Karpas-422 (cell line): ENCODE measurements at regions not wholly inside any gene's neighbourhood (a gene's known extent, or its start where the extent isn't known, plus 50 kb on each side); places are given as distances from the start of the nearest gene placed in this dataset.

Source experiments
- DNase-seq: peaks from one replicate; pipeline ENCODE4 v3.0.0-alpha.2; 2015
- H2AFZ ChIP-seq: fragments of 200-600 bp; sonication (generic); 2 replicates; pipeline ENCODE4 v1.6.1; 2014; ENCODE audit warnings: antibody characterized with exemption, low read length, mixed read lengths
- H3K27ac ChIP-seq: fragments of 200-600 bp; sonication (generic); 2 replicates; pipeline ENCODE4 v1.5.1; 2014; ENCODE audit warnings: mild to moderate bottlenecking, low read length, moderate library complexity
- H3K27me3 ChIP-seq: fragments of 200-600 bp; sonication (generic); 2 replicates; pipeline ENCODE4 v1.6.1; 2014; ENCODE audit warnings: low read length, mixed read lengths
- H3K36me3 ChIP-seq: fragments of 200-600 bp; sonication (generic); 2 replicates; pipeline ENCODE4 v1.6.1; 2014; ENCODE audit warnings: low read length, mixed read lengths; ENCODE audit not compliant: insufficient read depth
- H3K4me1 ChIP-seq: fragments of 200-600 bp; sonication (generic); 2 replicates; pipeline ENCODE4 v1.6.1; 2014; ENCODE audit warnings: mild to moderate bottlenecking, low read length, mixed read lengths
- H3K4me2 ChIP-seq: fragments of 200-600 bp; sonication (generic); 2 replicates; pipeline ENCODE4 v1.6.1; 2014; ENCODE audit warnings: low read length, low read depth, mild to moderate bottlenecking; ENCODE audit not compliant: poor library complexity, severe bottlenecking
- H3K4me3 ChIP-seq: fragments of 200-600 bp; sonication (generic); 2 replicates; pipeline ENCODE4 v1.5.1; 2014; ENCODE audit warnings: mild to moderate bottlenecking, antibody characterized with exemption, low read length, mixed read lengths
- H3K79me2 ChIP-seq: fragments of 200-600 bp; sonication (generic); 2 replicates; pipeline ENCODE4 v1.6.1; 2014; ENCODE audit warnings: mild to moderate bottlenecking, low read length, mixed read lengths
- H3K9ac ChIP-seq: fragments of 200-600 bp; sonication (generic); 2 replicates; pipeline ENCODE4 v1.6.0; 2014; ENCODE audit warnings: low read length
- H3K9me2 ChIP-seq: fragments of 200-600 bp; sonication (generic), shearing (Covaris generic); replicated peaks from 2 replicates; pipeline ENCODE4 v1.6.0; 2014; ENCODE audit warnings: mild to moderate bottlenecking, low read length, moderate library complexity; ENCODE audit not compliant: insufficient read depth
- H3K9me3 ChIP-seq: fragments of 300-700, 200-600 bp; sonication (generic); 2 replicates; pipeline ENCODE4 v1.6.1; 2014; ENCODE audit warnings: low read length, mixed read lengths
- H4K20me1 ChIP-seq: fragments of 200-600 bp; sonication (generic); 2 replicates; pipeline ENCODE4 v1.6.1; 2014; ENCODE audit warnings: mild to moderate bottlenecking, antibody characterized with exemption, low read length, low read depth; ENCODE audit not compliant: insufficient read depth

DNA sequence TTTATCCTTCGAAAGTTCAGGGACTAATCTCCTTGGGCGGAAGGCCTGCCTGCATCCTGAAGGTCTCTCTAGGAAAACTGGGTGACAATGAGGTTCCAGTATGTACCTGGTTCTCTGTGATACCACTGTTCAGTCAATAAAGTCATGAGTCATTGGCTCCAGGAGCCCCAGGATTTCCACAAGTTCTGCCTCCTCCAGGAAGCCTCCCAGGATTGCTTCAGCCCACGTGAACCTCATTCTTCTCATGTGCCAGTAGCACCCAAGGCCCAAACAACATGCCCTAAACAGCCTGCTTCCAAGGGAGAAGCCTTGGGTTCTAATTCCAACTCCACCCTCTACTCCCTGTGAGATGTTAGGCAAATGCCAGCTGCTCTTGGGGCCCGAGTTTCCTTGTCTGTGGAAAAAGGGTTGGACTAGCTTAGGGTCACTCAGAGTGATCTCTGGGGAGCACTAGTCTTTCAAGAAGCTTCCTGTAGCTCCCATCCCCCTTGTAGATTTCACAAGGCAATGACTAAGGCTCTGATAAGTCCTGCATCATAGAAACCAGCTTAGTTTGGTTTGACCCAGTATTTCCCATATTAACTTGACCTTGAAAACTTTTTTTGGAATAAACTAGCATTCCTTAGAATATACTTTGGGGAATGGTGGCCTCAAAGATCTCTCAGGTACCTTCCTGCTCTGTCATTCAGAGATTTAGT, 118.3 kb upstream of the ATP2B2 start:
- H4K20me1 ChIP-seq, result no peaks in the 10 kb centered on the region
- no peaks in the 10 kb centered on the region for H3K79me2 ChIP-seq
- no peak overlapping the region for H2AFZ ChIP-seq
- no peak overlapping the region for H3K4me2 ChIP-seq
- DNase-seq, result no peak
- H3K27ac ChIP-seq, result no peak overlapping the region
- no peaks in the 10 kb centered on the region for H3K9me3 ChIP-seq
- no peaks in the 10 kb centered on the region for H3K9me2 ChIP-seq
- H3K27me3 ChIP-seq, result no peaks in the 10 kb centered on the region
- H3K9ac ChIP-seq, result no peak overlapping the region
- H3K4me1 ChIP-seq, result peaks cover 28% of the 10 kb centered on the region
- no peak overlapping the region for H3K4me3 ChIP-seq
- no peaks in the 10 kb centered on the region for H3K36me3 ChIP-seq

DNA sequence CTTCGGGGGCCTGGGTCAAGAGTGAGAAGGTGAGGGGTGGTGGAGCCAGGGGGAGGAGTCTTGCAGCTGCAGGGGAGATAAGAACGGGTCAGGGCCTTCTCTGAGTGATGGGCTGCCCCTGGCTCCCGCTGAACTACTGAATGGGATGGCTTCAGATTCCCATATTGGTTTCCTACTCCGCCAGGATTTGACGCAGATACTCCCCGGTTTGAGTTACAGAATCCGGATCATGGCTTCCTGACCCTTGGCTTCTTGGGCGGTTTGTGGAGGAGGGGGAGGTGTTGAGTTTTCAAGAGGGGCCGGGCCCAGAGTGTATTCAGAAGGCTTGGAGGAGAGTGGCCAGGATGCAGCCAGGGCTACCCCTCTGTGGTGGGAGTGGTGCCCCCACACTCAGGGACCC, 119.9 kb upstream of the ATP2B2 start:
- Histone ChIP-seq H3K27ac (no peak overlapping the region), H3K9me2 (no peaks in the 10 kb centered on the region), H3K27me3 (no peaks in the 10 kb centered on the region), H3K4me3 (no peak overlapping the region), H3K9me3 (no peaks in the 10 kb centered on the region), H2AFZ (no peak overlapping the region), H4K20me1 (no peaks in the 10 kb centered on the region), H3K9ac (no peak overlapping the region), H3K36me3 (no peaks in the 10 kb centered on the region), H3K4me2 (no peak overlapping the region), H3K4me1 (peaks cover 14% of the 10 kb centered on the region), H3K79me2 (no peaks in the 10 kb centered on the region)
- no peak for DNase-seq

DNA sequence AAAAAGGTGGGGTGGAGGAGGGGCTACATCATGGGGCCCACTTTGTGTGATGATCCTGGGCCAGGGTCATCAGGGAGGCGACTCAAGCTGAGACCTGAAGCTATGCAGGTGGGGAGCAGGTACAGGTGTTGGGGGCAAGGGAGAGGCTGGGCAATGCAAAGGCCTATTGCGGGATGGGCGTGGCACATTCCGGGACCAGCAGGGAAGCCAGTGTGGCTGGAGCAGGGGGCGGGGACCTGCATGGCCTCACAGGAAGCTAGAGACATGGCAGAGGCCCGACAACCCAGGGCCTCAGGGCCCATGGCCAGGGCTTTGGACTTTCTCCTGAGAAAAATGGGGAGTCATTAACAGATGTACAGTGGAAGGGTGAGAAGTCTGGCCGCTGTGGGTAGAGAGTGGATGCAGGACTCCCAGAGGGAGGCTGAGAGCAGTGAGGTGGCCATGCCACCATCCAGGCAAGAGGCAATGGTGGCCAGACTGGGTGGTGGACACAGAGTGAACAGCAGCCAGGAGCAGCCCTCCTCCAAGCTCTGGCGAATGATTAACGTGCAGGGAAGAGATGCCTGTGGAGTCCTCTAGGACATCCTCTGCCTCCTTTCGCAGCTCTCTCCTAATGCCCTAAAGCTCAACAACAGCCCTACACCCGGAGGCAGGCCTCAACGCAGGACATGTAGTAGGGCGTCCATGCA, 122.6 kb upstream of the ATP2B2 start:
- Histone ChIP-seq H3K9me3 (no peaks in the 10 kb centered on the region), H4K20me1 (no peaks in the 10 kb centered on the region), H3K27ac (no peak overlapping the region), H3K9ac (no peak overlapping the region), H3K9me2 (no peaks in the 10 kb centered on the region), H3K79me2 (no peaks in the 10 kb centered on the region), H2AFZ (no peak overlapping the region), H3K27me3 (no peaks in the 10 kb centered on the region), H3K4me3 (no peak overlapping the region), H3K4me2 (no peak overlapping the region), H3K36me3 (no peaks in the 10 kb centered on the region), H3K4me1 (peaks cover 8% of the 10 kb centered on the region)
- DNase-seq, result no peak

DNA sequence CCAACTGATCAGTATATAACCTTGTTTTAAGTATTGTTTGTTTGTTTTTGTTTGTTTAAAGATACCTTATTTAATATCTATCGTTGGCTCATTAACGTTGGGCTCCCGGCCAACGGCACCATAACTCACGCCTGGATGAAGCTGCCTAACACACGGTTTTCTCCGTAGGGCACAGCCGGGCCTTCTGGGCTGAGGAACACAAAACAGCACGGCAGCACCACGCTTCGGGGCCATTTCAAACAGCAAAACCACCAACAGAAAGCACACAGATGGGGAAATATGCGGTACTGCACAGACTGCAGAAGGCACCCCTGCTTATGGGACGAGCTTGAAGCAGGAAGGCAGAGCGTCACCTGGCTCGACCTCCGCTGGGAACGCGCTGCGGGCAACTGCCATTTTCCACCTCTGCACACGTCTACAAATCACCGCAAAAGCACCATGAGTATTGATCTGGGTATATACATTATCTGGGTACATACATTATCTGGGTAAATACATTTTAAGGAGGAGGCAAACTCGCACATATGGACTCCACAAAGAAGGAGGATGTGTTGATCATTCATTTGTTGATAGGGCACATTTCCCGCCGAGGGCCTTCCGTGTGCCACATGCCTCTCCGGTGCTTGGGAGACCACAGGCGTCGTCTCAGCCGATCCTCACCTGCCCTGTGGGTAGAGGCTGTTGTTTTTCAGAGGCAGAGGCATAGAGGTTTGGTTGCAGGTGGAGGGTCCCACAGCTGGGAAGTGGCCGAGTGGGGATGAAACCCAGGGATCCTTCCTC, 123.7 kb upstream of the ATP2B2 start:
- Histone ChIP-seq H3K9me2 (no peaks in the 10 kb centered on the region), H3K27ac (no peak overlapping the region), H4K20me1 (no peaks in the 10 kb centered on the region), H3K9me3 (no peaks in the 10 kb centered on the region), H3K9ac (no peak overlapping the region), H2AFZ (no peak overlapping the region), H3K4me2 (no peak overlapping the region), H3K36me3 (no peaks in the 10 kb centered on the region), H3K4me1 (peaks cover 8% of the 10 kb centered on the region), H3K79me2 (no peaks in the 10 kb centered on the region), H3K27me3 (no peaks in the 10 kb centered on the region), H3K4me3 (no peak overlapping the region)
- no peak for DNase-seq

DNA sequence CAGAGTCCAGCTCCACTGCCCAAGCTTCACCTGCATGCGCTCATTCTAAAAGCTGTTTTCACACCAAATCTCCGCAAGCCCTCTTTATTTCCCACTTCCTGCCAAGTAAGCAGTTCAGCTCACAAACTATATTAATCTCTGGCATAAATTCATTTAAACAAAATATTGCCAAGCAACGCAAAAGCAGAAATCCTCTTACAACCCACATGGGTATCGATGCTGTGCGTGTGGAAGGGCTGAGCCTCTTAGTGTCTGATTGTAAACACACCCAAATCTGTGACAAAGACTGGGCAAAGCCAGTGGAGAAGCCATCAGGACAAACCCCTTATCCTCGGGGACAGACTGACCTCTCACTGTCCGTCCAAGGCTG, 124.3 kb upstream of the ATP2B2 start:
- no peak overlapping the region for H2AFZ ChIP-seq
- H3K9ac ChIP-seq, result no peak overlapping the region
- H3K36me3 ChIP-seq, result no peaks in the 10 kb centered on the region
- H3K9me3 ChIP-seq, result no peaks in the 10 kb centered on the region
- no peaks in the 10 kb centered on the region for H3K79me2 ChIP-seq
- no peak overlapping the region for H3K4me2 ChIP-seq
- H3K9me2 ChIP-seq, result no peaks in the 10 kb centered on the region
- no peak for DNase-seq
- H3K4me3 ChIP-seq, result no peak overlapping the region
- peaks cover 8% of the 10 kb centered on the region for H3K4me1 ChIP-seq
- H4K20me1 ChIP-seq, result no peaks in the 10 kb centered on the region
- H3K27ac ChIP-seq, result no peak overlapping the region
- no peaks in the 10 kb centered on the region for H3K27me3 ChIP-seq

DNA sequence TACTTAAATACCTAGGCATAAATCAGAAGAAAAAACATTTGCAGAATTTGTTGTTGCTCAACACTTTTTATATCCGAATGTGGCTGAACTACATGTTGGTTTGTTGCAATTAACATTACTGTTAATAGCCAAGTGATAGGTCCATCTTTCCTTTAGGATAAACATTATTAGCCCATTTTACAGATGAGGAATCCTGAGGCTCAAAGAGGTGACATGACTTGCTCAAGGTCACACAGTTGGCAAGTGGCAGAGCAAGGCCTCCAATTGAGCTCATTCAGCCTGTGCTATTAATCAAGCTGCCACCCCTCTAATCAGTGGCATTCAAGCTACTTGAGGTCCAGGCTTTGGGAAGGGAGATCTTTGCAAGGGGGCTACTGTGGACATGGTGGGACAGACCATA, 125.8 kb upstream of the ATP2B2 start:
- Histone ChIP-seq H2AFZ (no peak overlapping the region), H3K36me3 (no peaks in the 10 kb centered on the region), H3K79me2 (no peaks in the 10 kb centered on the region), H4K20me1 (no peaks in the 10 kb centered on the region), H3K9ac (no peak overlapping the region), H3K9me2 (no peaks in the 10 kb centered on the region), H3K27me3 (no peaks in the 10 kb centered on the region), H3K4me2 (no peak overlapping the region), H3K27ac (no peak overlapping the region), H3K4me3 (no peak overlapping the region), H3K4me1 (0 out of 2 replicates have a peak, but pooled peaks cover 2% of the 10 kb centered on the region), H3K9me3 (no peaks in the 10 kb centered on the region)
- DNase-seq, result no peak

DNA sequence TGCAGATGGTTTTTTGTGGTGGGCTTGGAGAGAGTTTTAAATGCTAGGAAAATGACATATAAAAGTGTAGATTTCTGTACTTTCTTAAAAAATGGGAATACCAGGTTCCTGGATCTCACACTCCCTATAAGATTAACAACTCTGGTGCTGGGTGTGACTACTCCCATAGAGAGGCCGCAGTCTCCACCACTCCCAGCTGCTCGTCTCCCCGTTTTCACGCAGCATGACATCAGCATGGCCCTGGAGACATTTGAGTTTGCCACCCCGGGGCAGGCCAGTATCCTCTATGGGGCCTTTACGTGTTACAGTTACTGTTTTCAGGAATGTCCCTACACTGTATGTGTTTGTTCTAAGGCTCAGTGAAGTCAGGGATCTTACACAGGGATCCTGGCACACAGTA, 126.7 kb upstream of the ATP2B2 start:
- Histone ChIP-seq H3K27ac (no peak overlapping the region), H3K4me1 (0 out of 2 replicates have a peak, but pooled peaks cover 2% of the 10 kb centered on the region), H3K36me3 (no peaks in the 10 kb centered on the region), H4K20me1 (no peaks in the 10 kb centered on the region), H3K79me2 (no peaks in the 10 kb centered on the region), H3K9me3 (no peaks in the 10 kb centered on the region), H3K27me3 (no peaks in the 10 kb centered on the region), H3K9ac (no peak overlapping the region), H3K9me2 (no peaks in the 10 kb centered on the region), H3K4me3 (no peak overlapping the region), H3K4me2 (no peak overlapping the region), H2AFZ (no peak overlapping the region)
- no peak for DNase-seq

DNA sequence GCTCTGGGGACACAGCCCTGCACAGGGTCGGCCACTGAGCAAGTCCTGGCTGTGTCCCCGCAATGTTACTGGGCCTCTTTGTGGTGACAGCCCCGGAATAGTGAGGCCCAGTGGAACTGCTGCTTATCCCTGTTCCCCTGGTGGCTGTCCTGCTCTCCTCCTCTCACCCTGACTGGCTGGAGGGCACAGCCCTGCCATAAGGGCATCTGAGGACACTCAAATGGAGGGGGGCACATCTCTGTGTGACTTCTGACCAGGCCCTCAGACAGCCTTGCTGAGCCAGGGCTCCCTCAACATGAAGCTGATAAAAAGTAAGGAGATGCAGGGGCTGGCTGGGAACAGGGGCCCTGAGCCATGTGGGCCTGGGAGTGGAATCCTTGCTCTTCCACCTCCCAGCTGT, 127.4 kb upstream of the ATP2B2 start:
- H2AFZ ChIP-seq, result no peak overlapping the region
- peaks cover 5% of the 10 kb centered on the region; the same call in 1 of the 2 replicates for H3K9me3 ChIP-seq
- H3K79me2 ChIP-seq, result no peaks in the 10 kb centered on the region
- H3K4me2 ChIP-seq, result no peak overlapping the region
- H3K27ac ChIP-seq, result no peak overlapping the region
- no peak overlapping the region for H3K4me3 ChIP-seq
- no peaks in the 10 kb centered on the region for H3K27me3 ChIP-seq
- no peaks in the 10 kb centered on the region for H3K9me2 ChIP-seq
- DNase-seq, result no peak
- 0 out of 2 replicates have a peak, but pooled peaks cover 2% of the 10 kb centered on the region for H3K4me1 ChIP-seq
- H3K9ac ChIP-seq, result no peak overlapping the region
- H3K36me3 ChIP-seq, result no peaks in the 10 kb centered on the region
- no peaks in the 10 kb centered on the region for H4K20me1 ChIP-seq
